ENCODE measurements at regions not wholly inside any gene's neighbourhood (a gene's known extent, or its start where the extent isn't known, plus 50 kb on each side); places are given as distances from the start of the nearest gene placed in this dataset.
"Not testable (repeated sequence)": the region's sequence is repeated elsewhere in the genome, so short reads cannot be mapped to it uniquely, and the experiment has no call there.

- no peak overlapping the region for H3K4me3 ChIP-seq (ENCODE audit: low read depth, low read length)
- no peaks in the 10 kb centered on the region for H3K27me3 ChIP-seq (ENCODE audit: control insufficient read depth, insufficient read depth, low read length)
- no peaks in the 10 kb centered on the region for H3K36me3 ChIP-seq (ENCODE audit: control insufficient read depth, insufficient read depth, low read length)
- no peak for TF ChIP-seq CTCF (IDR thresholded peaks at IDR 0.05; ENCODE audit: insufficient read depth, low read length, poor library complexity, severe bottlenecking)
- DNase-seq (ENCODE audit: low read depth), result no peak
These were observed 1872.5 kb upstream of the C9orf72 start for GRCh38 chr9:29445751-29446150.

DNA sequence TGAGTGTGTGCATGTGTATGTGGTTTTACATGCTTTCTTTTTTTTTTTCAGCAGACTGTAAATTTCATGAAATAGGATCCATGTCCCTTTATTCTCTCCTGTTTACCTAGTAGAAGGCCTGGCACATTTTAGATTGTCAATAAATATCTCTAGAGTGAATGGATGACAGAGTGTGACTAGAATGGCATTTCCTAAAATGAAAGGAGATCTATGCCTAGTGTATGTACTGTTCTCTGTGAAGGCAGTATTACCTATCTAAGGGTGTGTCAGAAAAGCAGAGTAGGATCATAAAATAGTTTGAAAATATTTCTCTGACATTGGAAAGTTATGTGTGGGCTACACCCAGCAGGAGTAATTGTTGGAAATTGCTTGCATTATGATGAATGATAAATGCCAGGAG is 1876.0 kb upstream of the C9orf72 start:
- H3K27me3 ChIP-seq (ENCODE audit: control insufficient read depth, insufficient read depth, low read length), result no peaks in the 10 kb centered on the region
- no peak overlapping the region for H3K4me3 ChIP-seq (ENCODE audit: low read depth, low read length)
- no peak for TF ChIP-seq CTCF (IDR thresholded peaks at IDR 0.05; ENCODE audit: insufficient read depth, low read length, poor library complexity, severe bottlenecking)
- H3K36me3 ChIP-seq (ENCODE audit: control insufficient read depth, insufficient read depth, low read length), result no peaks in the 10 kb centered on the region
- no peak for DNase-seq (ENCODE audit: low read depth)

- not testable (repeated sequence) for H3K36me3 ChIP-seq (ENCODE audit: control insufficient read depth, insufficient read depth, low read length); H3K27me3 ChIP-seq (ENCODE audit: control insufficient read depth, insufficient read depth, low read length); H3K4me3 ChIP-seq (ENCODE audit: low read depth, low read length); DNase-seq (ENCODE audit: low read depth)
These were observed 1877.1 kb upstream of the C9orf72 start for GRCh38 chr9:29450343-29450875.

DNA sequence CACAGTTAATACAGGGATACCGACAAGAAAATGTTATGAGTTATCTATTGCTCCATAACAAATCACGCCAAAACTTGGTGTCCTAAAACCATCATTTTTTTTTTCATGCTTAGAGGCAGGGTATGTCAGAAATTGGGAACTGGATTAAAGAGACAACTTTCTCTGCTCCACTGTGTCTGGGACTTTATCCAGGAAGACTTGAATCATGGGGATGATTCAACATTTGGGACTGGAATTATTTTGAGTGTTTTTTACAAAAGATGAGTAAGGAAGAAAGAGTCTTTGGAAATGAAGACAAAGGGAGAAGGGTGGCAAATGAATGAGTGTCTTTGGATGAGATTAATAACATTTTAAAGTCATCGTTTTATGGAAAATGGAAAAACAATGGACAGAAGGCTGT is 1883.7 kb upstream of the C9orf72 start:
- TF ChIP-seq CTCF (IDR thresholded peaks at IDR 0.05; ENCODE audit: insufficient read depth, low read length, poor library complexity, severe bottlenecking), result no peak
- H3K27me3 ChIP-seq (ENCODE audit: control insufficient read depth, insufficient read depth, low read length), result no peaks in the 10 kb centered on the region
- no peak overlapping the region for H3K4me3 ChIP-seq (ENCODE audit: low read depth, low read length)
- DNase-seq (ENCODE audit: low read depth), result no peak
- H3K36me3 ChIP-seq (ENCODE audit: control insufficient read depth, insufficient read depth, low read length), result no peaks in the 10 kb centered on the region

- no peak for DNase-seq (ENCODE audit: low read depth)
- TF ChIP-seq CTCF (IDR thresholded peaks at IDR 0.05; ENCODE audit: insufficient read depth, low read length, poor library complexity, severe bottlenecking), result no peak
- no peaks in the 10 kb centered on the region for H3K36me3 ChIP-seq (ENCODE audit: control insufficient read depth, insufficient read depth, low read length)
- no peaks in the 10 kb centered on the region for H3K27me3 ChIP-seq (ENCODE audit: control insufficient read depth, insufficient read depth, low read length)
- no peak overlapping the region for H3K4me3 ChIP-seq (ENCODE audit: low read depth, low read length)
These were observed 1902.2 kb upstream of the C9orf72 start for GRCh38 chr9:29475471-29475870.

DNA sequence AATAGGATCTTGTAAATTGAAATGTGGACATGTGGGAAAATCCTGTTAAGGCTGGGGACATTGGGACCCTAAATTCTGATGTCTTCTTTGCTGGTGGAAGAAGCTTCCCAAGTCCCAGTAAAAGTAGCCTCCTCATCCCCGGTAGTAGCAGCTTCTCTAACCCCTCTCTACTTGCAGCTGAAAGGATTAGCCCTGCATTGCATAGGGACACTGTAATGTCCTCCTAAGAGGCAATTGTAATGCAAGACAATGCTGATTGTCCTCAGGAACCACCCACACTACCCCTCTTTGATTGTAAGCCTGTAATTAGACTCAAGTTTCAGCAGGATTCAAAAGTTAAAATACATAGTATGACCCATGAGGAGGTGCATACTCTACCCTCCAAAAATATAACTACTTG is 1938.4 kb upstream of the C9orf72 start:
- TF ChIP-seq CTCF (IDR thresholded peaks at IDR 0.05; ENCODE audit: insufficient read depth, low read length, poor library complexity, severe bottlenecking), result no peak
- H3K4me3 ChIP-seq (ENCODE audit: low read depth, low read length), result no peak overlapping the region
- H3K36me3 ChIP-seq (ENCODE audit: control insufficient read depth, insufficient read depth, low read length), result no peaks in the 10 kb centered on the region
- DNase-seq (ENCODE audit: low read depth), result no peak
- H3K27me3 ChIP-seq (ENCODE audit: control insufficient read depth, insufficient read depth, low read length), result no peaks in the 10 kb centered on the region

Data from kidney epithelial cell (primary cell).